ENCODE measurements at regions not wholly inside any gene's neighbourhood (a gene's known extent, or its start where the extent isn't known, plus 50 kb on each side); places are given as distances from the start of the nearest gene placed in this dataset.

DNA sequence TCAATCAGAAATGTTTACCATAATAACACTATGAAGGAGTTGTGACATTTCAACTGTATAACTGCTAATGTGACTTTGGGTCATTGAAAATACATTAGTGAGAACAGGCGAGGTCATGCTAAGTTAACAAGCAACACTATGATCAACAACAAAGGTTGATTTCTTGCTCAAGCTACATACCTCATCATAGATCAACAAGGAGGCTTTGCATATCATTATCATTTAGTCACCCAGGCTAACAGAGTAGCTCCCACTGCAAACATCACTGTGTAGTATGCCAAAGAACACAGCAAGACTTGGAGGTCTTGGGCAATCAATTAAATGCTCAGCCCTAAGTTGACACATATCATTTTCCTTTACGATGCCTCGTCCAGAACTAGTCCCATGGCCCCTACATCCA lies 212.5 kb downstream of the NOVA1 start:
- ATAC-seq, result no peak
- TF ChIP-seq PPARA (CRISPR knock-in tag; IDR thresholded peaks at IDR 0.05; ENCODE audit: borderline replicate concordance), result no peak

DNA sequence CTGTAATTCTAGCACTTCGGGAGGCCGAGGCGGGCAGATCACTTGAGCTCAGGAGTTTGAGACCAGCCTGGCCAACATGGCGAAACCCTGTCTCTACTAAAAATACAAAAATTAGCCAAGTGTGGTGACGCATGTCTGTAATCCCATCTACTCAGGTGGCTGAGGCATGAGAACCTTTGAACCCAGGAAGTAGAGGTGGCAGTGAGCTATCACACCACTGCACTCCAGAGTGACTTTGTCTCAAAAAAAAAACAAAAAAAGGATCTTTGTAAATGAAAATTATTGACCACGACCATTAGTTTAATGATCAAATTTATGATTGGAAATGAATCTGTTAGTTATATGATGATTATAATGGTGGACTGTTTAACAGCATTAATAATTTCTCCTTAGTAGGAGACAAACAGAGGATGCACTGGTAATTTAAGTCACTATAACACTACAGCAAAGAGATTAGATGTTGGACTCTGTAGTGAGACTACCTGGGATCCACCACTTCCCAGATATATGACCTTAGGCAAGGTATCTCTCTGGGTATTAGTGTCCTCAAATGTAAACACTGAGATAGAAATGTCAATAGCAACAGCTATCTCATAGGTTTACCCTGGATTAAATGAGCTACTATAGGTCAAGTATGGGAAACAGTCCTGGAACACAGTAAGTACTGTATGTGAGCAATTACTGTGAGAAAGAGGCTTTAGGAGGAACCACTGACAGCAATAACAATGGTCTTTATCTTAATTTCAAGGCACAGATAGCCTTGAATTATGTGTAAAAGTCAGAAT lies 214.7 kb downstream of the NOVA1 start:
- TF ChIP-seq TCF4 (CRISPR knock-in tag; IDR thresholded peaks at IDR 0.05; ENCODE audit: borderline replicate concordance) (no peak), ISL1 (CRISPR knock-in tag; IDR thresholded peaks at IDR 0.05) (no peak), ESRRG (CRISPR knock-in tag; IDR thresholded peaks at IDR 0.05) (no peak), ZNF70 (CRISPR knock-in tag; IDR thresholded peaks at IDR 0.05) (no peak), GLIS3 (CRISPR knock-in tag; IDR thresholded peaks at IDR 0.05) (no peak), TOX (CRISPR knock-in tag; IDR thresholded peaks at IDR 0.05; ENCODE audit: borderline replicate concordance) (no peak), BACH2 (CRISPR knock-in tag; IDR thresholded peaks at IDR 0.05; ENCODE audit: borderline replicate concordance) (no peak), ZNF8 (CRISPR knock-in tag; IDR thresholded peaks at IDR 0.05) (no peak)
- TF ChIP-seq, protein P1, sequence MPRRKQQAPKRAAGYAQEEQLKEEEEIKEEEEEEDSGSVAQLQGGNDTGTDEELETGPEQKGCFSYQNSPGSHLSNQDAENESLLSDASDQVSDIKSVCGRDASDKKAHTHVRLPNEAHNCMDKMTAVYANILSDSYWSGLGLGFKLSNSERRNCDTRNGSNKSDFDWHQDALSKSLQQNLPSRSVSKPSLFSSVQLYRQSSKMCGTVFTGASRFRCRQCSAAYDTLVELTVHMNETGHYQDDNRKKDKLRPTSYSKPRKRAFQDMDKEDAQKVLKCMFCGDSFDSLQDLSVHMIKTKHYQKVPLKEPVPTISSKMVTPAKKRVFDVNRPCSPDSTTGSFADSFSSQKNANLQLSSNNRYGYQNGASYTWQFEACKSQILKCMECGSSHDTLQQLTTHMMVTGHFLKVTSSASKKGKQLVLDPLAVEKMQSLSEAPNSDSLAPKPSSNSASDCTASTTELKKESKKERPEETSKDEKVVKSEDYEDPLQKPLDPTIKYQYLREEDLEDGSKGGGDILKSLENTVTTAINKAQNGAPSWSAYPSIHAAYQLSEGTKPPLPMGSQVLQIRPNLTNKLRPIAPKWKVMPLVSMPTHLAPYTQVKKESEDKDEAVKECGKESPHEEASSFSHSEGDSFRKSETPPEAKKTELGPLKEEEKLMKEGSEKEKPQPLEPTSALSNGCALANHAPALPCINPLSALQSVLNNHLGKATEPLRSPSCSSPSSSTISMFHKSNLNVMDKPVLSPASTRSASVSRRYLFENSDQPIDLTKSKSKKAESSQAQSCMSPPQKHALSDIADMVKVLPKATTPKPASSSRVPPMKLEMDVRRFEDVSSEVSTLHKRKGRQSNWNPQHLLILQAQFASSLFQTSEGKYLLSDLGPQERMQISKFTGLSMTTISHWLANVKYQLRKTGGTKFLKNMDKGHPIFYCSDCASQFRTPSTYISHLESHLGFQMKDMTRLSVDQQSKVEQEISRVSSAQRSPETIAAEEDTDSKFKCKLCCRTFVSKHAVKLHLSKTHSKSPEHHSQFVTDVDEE (CRISPR knock-in tag; IDR thresholded peaks at IDR 0.05), result no peak
- TF ChIP-seq, protein P2, sequence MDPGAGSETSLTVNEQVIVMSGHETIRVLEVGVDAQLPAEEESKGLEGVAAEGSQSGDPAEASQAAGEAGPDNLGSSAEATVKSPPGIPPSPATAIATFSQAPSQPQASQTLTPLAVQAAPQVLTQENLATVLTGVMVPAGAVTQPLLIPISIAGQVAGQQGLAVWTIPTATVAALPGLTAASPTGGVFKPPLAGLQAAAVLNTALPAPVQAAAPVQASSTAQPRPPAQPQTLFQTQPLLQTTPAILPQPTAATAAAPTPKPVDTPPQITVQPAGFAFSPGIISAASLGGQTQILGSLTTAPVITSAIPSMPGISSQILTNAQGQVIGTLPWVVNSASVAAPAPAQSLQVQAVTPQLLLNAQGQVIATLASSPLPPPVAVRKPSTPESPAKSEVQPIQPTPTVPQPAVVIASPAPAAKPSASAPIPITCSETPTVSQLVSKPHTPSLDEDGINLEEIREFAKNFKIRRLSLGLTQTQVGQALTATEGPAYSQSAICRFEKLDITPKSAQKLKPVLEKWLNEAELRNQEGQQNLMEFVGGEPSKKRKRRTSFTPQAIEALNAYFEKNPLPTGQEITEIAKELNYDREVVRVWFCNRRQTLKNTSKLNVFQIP (CRISPR knock-in tag; IDR thresholded peaks at IDR 0.05; ENCODE audit: borderline replicate concordance, low read depth), result no peak
- ATAC-seq, result no peak

DNA sequence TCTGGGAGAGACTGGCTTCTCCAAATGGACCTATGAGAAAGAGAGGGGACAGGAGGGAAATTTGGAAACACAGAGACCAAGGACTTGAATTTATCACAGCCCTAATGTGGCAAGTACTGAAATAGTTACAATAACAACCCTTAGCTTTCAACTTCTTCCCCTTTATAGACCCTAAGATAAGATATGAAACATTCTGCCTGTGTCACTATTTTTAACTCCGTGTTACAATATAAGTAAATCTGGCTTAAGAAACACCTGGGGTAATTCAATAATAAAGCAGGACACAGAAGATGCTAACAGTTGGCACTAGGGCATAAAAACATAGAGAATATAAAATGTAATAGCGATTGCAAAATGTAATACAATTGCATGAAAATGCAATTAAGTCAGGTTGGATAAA lies 216.4 kb downstream of the NOVA1 start:
- no peak for ATAC-seq
- TF ChIP-seq OSR1 (CRISPR knock-in tag; IDR thresholded peaks at IDR 0.05), result no peak
- no peak for TF ChIP-seq TCF4 (CRISPR knock-in tag; IDR thresholded peaks at IDR 0.05; ENCODE audit: borderline replicate concordance)
- TF ChIP-seq, protein P3, sequence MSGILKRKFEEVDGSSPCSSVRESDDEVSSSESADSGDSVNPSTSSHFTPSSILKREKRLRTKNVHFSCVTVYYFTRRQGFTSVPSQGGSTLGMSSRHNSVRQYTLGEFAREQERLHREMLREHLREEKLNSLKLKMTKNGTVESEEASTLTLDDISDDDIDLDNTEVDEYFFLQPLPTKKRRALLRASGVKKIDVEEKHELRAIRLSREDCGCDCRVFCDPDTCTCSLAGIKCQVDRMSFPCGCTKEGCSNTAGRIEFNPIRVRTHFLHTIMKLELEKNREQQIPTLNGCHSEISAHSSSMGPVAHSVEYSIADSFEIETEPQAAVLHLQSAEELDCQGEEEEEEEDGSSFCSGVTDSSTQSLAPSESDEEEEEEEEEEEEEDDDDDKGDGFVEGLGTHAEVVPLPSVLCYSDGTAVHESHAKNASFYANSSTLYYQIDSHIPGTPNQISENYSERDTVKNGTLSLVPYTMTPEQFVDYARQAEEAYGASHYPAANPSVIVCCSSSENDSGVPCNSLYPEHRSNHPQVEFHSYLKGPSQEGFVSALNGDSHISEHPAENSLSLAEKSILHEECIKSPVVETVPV (CRISPR knock-in tag; IDR thresholded peaks at IDR 0.05), result no peak
- no peak for TF ChIP-seq SNAI2 (CRISPR knock-in tag; IDR thresholded peaks at IDR 0.05)
- no peak for TF ChIP-seq ZNF70 (CRISPR knock-in tag; IDR thresholded peaks at IDR 0.05)
- TF ChIP-seq, protein P4, sequence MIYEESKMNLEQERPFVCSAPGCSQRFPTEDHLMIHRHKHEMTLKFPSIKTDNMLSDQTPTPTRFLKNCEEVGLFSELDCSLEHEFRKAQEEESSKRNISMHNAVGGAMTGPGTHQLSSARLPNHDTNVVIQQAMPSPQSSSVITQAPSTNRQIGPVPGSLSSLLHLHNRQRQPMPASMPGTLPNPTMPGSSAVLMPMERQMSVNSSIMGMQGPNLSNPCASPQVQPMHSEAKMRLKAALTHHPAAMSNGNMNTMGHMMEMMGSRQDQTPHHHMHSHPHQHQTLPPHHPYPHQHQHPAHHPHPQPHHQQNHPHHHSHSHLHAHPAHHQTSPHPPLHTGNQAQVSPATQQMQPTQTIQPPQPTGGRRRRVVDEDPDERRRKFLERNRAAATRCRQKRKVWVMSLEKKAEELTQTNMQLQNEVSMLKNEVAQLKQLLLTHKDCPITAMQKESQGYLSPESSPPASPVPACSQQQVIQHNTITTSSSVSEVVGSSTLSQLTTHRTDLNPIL (CRISPR knock-in tag; IDR thresholded peaks at IDR 0.05; ENCODE audit: low read depth), result no peak
- TF ChIP-seq ZNF565 (CRISPR knock-in tag; conservative IDR thresholded peaks at IDR 0.05; ENCODE audit: low read depth), result no peak
- TF ChIP-seq BACH2 (CRISPR knock-in tag; IDR thresholded peaks at IDR 0.05; ENCODE audit: borderline replicate concordance), result no peak
- TF ChIP-seq ISL1 (CRISPR knock-in tag; IDR thresholded peaks at IDR 0.05), result no peak
- TF ChIP-seq CSDC2 (CRISPR knock-in tag; IDR thresholded peaks at IDR 0.05), result no peak
- TF ChIP-seq TOX (CRISPR knock-in tag; IDR thresholded peaks at IDR 0.05; ENCODE audit: borderline replicate concordance), result no peak
- TF ChIP-seq ZFP30 (CRISPR knock-in tag; IDR thresholded peaks at IDR 0.05), result no peak
- TF ChIP-seq ZC3H10 (CRISPR knock-in tag; IDR thresholded peaks at IDR 0.05), result no peak
- TF ChIP-seq, protein P2 (CRISPR knock-in tag; IDR thresholded peaks at IDR 0.05; ENCODE audit: borderline replicate concordance, low read depth), result no peak
- no peak for TF ChIP-seq ESRRG (CRISPR knock-in tag; IDR thresholded peaks at IDR 0.05)
- TF ChIP-seq ZNF8 (CRISPR knock-in tag; IDR thresholded peaks at IDR 0.05), result no peak
- no peak for TF ChIP-seq RARB (CRISPR knock-in tag; IDR thresholded peaks at IDR 0.05)
- TF ChIP-seq ARNTL (CRISPR knock-in tag; IDR thresholded peaks at IDR 0.05; ENCODE audit: borderline replicate concordance, low read depth), result no peak
- TF ChIP-seq, protein P1 (CRISPR knock-in tag; IDR thresholded peaks at IDR 0.05), result no peak
